HG03103 (cell line): ENCODE measurements at regions not wholly inside any gene's neighbourhood (a gene's known extent, or its start where the extent isn't known, plus 50 kb on each side); places are given as distances from the start of the nearest gene placed in this dataset.

Experiments used
- ATAC-seq: cut with Tn5 transposase; IDR thresholded peaks from one replicate; pipeline ENCODE4 v1.9.1; 2021; ENCODE audit warnings: low read depth; ENCODE audit not compliant: unreplicated experiment

GRCh38 chr9:75397836-75398235 lies 309.5 kb downstream of the OSTF1 start:
- no peak for ATAC-seq

GRCh38 chr9:75408391-75408790 lies 320.1 kb downstream of the OSTF1 start:
- ATAC-seq, result no peak

- ATAC-seq, result no peak
These were observed 322.1 kb downstream of the OSTF1 start for GRCh38 chr9:75410405-75410804.

GRCh38 chr9:75414371-75415160 lies 326.3 kb downstream of the OSTF1 start:
- no peak for ATAC-seq

GRCh38 chr9:75417471-75417870 lies 329.2 kb downstream of the OSTF1 start:
- ATAC-seq, result no peak

- no peak for ATAC-seq
These were observed 330.2 kb downstream of the OSTF1 start for GRCh38 chr9:75418518-75418917.

GRCh38 chr9:75422944-75423522 lies 334.7 kb downstream of the OSTF1 start:
- no peak for ATAC-seq

GRCh38 chr9:75429531-75430475 lies 341.5 kb downstream of the OSTF1 start:
- ATAC-seq, result no peak

- ATAC-seq, result no peak
These were observed 343.1 kb downstream of the OSTF1 start for GRCh38 chr9:75431375-75431774.

GRCh38 chr9:75432386-75432785 lies 344.1 kb downstream of the OSTF1 start:
- no peak for ATAC-seq

GRCh38 chr9:75432888-75433287 lies 344.6 kb downstream of the OSTF1 start:
- ATAC-seq, result no peak

GRCh38 chr9:75438716-75439115 lies 350.4 kb downstream of the OSTF1 start:
- no peak for ATAC-seq

GRCh38 chr9:75440914-75441313 lies 352.6 kb downstream of the OSTF1 start:
- ATAC-seq, result no peak

- ATAC-seq, result no peak
These were observed 356.8 kb downstream of the OSTF1 start for GRCh38 chr9:75445144-75445543.

- no peak for ATAC-seq
These were observed 359.0 kb downstream of the OSTF1 start for GRCh38 chr9:75447281-75447680.

GRCh38 chr9:75448281-75448680 lies 360.0 kb downstream of the OSTF1 start:
- no peak for ATAC-seq

GRCh38 chr9:75448955-75449354 lies 360.6 kb downstream of the OSTF1 start:
- no peak for ATAC-seq

- no peak for ATAC-seq
These were observed 362.7 kb downstream of the OSTF1 start for GRCh38 chr9:75451045-75451444.

GRCh38 chr9:75451505-75451904 lies 363.2 kb downstream of the OSTF1 start:
- ATAC-seq, result no peak

GRCh38 chr9:75452512-75452911 lies 364.2 kb downstream of the OSTF1 start:
- ATAC-seq, result no peak

- ATAC-seq, result no peak
These were observed 365.7 kb downstream of the OSTF1 start for GRCh38 chr9:75454043-75454442.
